ENCODE measurements at regions not wholly inside any gene's neighbourhood (a gene's known extent, or its start where the extent isn't known, plus 50 kb on each side); places are given as distances from the start of the nearest gene placed in this dataset.
"Not testable (repeated sequence)": the region's sequence is repeated elsewhere in the genome, so short reads cannot be mapped to it uniquely, and the experiment has no call there.

DNA sequence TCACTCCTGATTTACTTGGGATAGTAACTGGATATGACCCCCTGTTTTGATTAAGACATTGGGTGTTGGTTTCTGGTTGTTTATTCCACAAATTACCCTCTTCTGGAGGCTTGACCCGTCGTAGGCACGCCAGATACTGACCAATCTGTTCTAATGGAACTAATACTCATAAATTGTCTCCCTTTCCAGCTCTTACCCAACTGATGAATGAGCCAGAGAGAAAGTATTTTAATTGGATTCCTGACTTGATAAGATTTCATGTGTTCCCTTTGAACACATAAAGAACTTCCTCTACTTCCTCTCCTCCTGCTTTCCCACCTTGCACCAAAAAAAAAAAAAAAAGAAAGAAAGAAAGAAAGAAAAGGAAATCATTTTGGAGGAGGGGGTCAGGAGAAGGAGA lies 340.9 kb downstream of the PCNX1 start:
- BruUV-seq (replicated peaks): no TSS peak
- ATAC-seq: peak; percentile 86
- H3K4me3 ChIP-seq (ENCODE audit: low read length): no peak overlapping the region
- ChIA-PET POLR2A (ENCODE audit: unreplicated experiment) (no interaction called here), CTCF (no interaction called here)
- no peaks in the 10 kb centered on the region for H4K20me1 ChIP-seq (ENCODE audit: low read length)
- TF ChIP-seq, protein P1, sequence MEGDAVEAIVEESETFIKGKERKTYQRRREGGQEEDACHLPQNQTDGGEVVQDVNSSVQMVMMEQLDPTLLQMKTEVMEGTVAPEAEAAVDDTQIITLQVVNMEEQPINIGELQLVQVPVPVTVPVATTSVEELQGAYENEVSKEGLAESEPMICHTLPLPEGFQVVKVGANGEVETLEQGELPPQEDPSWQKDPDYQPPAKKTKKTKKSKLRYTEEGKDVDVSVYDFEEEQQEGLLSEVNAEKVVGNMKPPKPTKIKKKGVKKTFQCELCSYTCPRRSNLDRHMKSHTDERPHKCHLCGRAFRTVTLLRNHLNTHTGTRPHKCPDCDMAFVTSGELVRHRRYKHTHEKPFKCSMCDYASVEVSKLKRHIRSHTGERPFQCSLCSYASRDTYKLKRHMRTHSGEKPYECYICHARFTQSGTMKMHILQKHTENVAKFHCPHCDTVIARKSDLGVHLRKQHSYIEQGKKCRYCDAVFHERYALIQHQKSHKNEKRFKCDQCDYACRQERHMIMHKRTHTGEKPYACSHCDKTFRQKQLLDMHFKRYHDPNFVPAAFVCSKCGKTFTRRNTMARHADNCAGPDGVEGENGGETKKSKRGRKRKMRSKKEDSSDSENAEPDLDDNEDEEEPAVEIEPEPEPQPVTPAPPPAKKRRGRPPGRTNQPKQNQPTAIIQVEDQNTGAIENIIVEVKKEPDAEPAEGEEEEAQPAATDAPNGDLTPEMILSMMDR (conservative IDR thresholded peaks at IDR 0.05; ENCODE audit: low read depth, low read length): no peak
- TF ChIP-seq EZH2phosphoT487 (IDR thresholded peaks at IDR 0.05; ENCODE audit: borderline replicate concordance, low read length): no peak
- no peak for TF ChIP-seq EZH2 (IDR thresholded peaks at IDR 0.05; ENCODE audit: low read length, unreplicated experiment)
- H3K27me3 ChIP-seq (ENCODE audit: low read length): no peaks in the 10 kb centered on the region
- no peaks in the 10 kb centered on the region for H3K9me3 ChIP-seq (ENCODE audit: low read length)
- peak; percentile 71 for DNase-seq
- no peaks in the 10 kb centered on the region for H3K79me2 ChIP-seq (ENCODE audit: low read length)
- H3F3A ChIP-seq (ENCODE audit: low read length, unreplicated experiment): no peaks in the 10 kb centered on the region
- H3K27ac ChIP-seq (ENCODE audit: low read length): 0 out of 2 replicates have a peak overlapping the region, but pooled peaks have one; percentile 3
- H2AFZ ChIP-seq (ENCODE audit: low read length): peak overlapping the region; percentile 8
- H3K9me2 ChIP-seq (replicated peaks; ENCODE audit: low read length): no peaks in the 10 kb centered on the region
- intact Hi-C loops (cut with micrococcal nuclease): loop anchor here (1.0 kb wide), 1 partner anchor 105 kb away; no protein-coding TSS in a partner anchor
- no peaks in the 10 kb centered on the region for H3K36me3 ChIP-seq (ENCODE audit: low read depth, low read length)
- H3K4me1 ChIP-seq (ENCODE audit: insufficient read depth, low read length): peaks cover 13% of the 10 kb centered on the region
- H3K4me2 ChIP-seq (ENCODE audit: low read length): peak overlapping the region; percentile 16
- H3K9ac ChIP-seq (ENCODE audit: low read length): no peak overlapping the region

DNA sequence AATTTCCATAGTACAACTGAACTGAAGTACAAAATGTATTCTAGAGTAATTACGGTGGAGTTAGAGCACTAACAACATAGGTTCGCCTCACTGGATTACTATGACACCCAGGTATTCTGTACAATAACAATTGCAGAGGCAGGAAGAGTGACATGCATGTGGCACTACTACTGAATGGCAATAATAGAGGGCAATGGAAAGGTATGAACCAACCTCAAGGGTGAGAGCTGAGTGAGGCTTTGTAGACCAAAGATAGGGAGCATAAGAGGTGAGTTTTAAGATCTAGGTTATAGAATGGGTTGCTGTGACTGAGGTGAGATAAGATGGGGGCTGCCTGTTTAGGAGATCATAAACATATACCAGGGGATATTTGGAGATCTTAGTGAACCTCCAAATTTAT lies 343.1 kb downstream of the PCNX1 start:
- peaks cover 13% of the 10 kb centered on the region for H3K4me1 ChIP-seq (ENCODE audit: insufficient read depth, low read length)
- H3K36me3 ChIP-seq (ENCODE audit: low read depth, low read length): no peaks in the 10 kb centered on the region
- no peaks in the 10 kb centered on the region for H3K9me3 ChIP-seq (ENCODE audit: low read length)
- H3F3A ChIP-seq (ENCODE audit: low read length, unreplicated experiment): no peaks in the 10 kb centered on the region
- CTCF ChIA-PET: no interaction called here
- no peak overlapping the region for H3K27ac ChIP-seq (ENCODE audit: low read length)
- TF ChIP-seq EZH2phosphoT487 (IDR thresholded peaks at IDR 0.05; ENCODE audit: borderline replicate concordance, low read length) (no peak), EZH2 (IDR thresholded peaks at IDR 0.05; ENCODE audit: low read length, unreplicated experiment) (no peak)
- TF ChIP-seq, protein P1 (conservative IDR thresholded peaks at IDR 0.05; ENCODE audit: low read depth, low read length): no peak
- BruUV-seq (replicated peaks): no TSS peak
- intact Hi-C loops (cut with micrococcal nuclease): no loop called here
- no peak overlapping the region for H3K4me3 ChIP-seq (ENCODE audit: low read length)
- H3K9me2 ChIP-seq (replicated peaks; ENCODE audit: low read length): no peaks in the 10 kb centered on the region
- H4K20me1 ChIP-seq (ENCODE audit: low read length): no peaks in the 10 kb centered on the region
- POLR2A ChIA-PET (ENCODE audit: unreplicated experiment): no interaction called here
- no peaks in the 10 kb centered on the region for H3K27me3 ChIP-seq (ENCODE audit: low read length)
- no peak for DNase-seq
- H3K79me2 ChIP-seq (ENCODE audit: low read length): no peaks in the 10 kb centered on the region
- no peak overlapping the region for H3K4me2 ChIP-seq (ENCODE audit: low read length)
- H2AFZ ChIP-seq (ENCODE audit: low read length): no peak overlapping the region
- no peak for ATAC-seq
- no peak overlapping the region for H3K9ac ChIP-seq (ENCODE audit: low read length)

DNA sequence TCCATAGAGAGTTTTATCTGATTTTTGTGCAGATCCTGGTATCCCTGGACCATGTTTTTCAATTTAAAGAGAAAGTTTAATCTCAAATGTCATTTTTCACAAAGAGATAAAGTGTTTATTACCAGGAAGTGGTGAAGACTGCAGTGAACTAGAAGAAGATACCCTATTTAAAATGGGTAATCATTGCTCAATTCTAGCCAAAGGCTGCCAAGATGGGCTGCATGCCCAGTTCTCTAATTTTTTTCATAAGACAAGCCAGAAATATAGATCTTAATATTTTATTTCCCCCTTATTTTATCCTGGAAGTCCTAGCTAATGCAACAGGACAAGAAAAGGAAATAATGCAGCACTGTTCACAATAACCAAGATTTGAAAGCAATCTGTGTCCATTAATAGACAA lies 343.5 kb downstream of the PCNX1 start:
- Histone ChIP-seq H3K4me1 (ENCODE audit: insufficient read depth, low read length) (peaks cover 13% of the 10 kb centered on the region), H3K9me2 (replicated peaks; ENCODE audit: low read length) (no peaks in the 10 kb centered on the region), H3K4me2 (ENCODE audit: low read length) (no peak overlapping the region), H2AFZ (ENCODE audit: low read length) (no peak overlapping the region), H3K4me3 (ENCODE audit: low read length) (no peak overlapping the region), H3K36me3 (ENCODE audit: low read depth, low read length) (no peaks in the 10 kb centered on the region), H3K27me3 (ENCODE audit: low read length) (no peaks in the 10 kb centered on the region), H3K9me3 (ENCODE audit: low read length) (no peaks in the 10 kb centered on the region), H3K27ac (ENCODE audit: low read length) (no peak overlapping the region), H3K79me2 (ENCODE audit: low read length) (no peaks in the 10 kb centered on the region), H3K9ac (ENCODE audit: low read length) (no peak overlapping the region), H4K20me1 (ENCODE audit: low read length) (no peaks in the 10 kb centered on the region), H3F3A (ENCODE audit: low read length, unreplicated experiment) (no peaks in the 10 kb centered on the region)
- ATAC-seq: no peak
- intact Hi-C loops (cut with micrococcal nuclease): no loop called here
- no peak for DNase-seq
- BruUV-seq (replicated peaks): no TSS peak
- TF ChIP-seq, protein P1 (conservative IDR thresholded peaks at IDR 0.05; ENCODE audit: low read depth, low read length): no peak
- TF ChIP-seq EZH2 (IDR thresholded peaks at IDR 0.05; ENCODE audit: low read length, unreplicated experiment): no peak
- no peak for TF ChIP-seq EZH2phosphoT487 (IDR thresholded peaks at IDR 0.05; ENCODE audit: borderline replicate concordance, low read length)
- CTCF ChIA-PET: no interaction called here
- POLR2A ChIA-PET (ENCODE audit: unreplicated experiment): no interaction called here

DNA sequence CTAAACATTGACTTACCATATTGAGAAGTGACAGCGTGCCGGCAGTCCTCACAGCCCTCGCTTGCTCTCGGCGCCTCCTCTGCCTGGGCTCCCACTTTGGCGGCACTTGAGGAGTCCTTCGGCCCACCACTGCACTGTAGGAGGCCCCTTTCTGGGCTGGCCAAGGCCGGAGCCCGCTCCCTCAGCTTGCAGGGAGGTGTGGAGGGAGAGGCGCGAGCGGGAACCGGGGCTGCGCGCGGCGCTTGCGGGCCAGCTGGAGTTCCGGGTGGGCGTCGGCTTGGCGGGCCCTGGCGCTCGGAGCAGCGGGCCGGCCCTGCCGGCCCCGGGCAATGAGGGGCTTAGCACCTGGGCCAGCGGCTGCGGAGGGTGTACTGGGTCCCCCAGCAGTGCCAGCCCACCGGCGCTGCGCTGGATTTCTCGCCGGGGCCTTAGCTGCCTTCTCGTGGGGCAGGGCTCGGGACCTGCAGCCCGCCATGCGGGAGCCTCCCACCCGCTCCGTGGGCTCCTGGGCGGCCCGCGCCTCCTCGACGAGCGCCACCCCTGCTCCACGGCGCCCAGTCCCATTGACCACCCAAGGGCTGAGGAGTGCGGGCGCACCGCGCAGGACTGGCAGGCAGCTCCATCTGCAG lies 346.9 kb downstream of the PCNX1 start:
- H3K4me2 ChIP-seq (ENCODE audit: low read length); H3K4me1 ChIP-seq (ENCODE audit: insufficient read depth, low read length); CTCF ChIA-PET; H2AFZ ChIP-seq (ENCODE audit: low read length); H3K79me2 ChIP-seq (ENCODE audit: low read length); H4K20me1 ChIP-seq (ENCODE audit: low read length); BruUV-seq (replicated peaks); DNase-seq; H3K9me2 ChIP-seq (replicated peaks; ENCODE audit: low read length); H3K9me3 ChIP-seq (ENCODE audit: low read length); H3K27ac ChIP-seq (ENCODE audit: low read length); H3F3A ChIP-seq (ENCODE audit: low read length, unreplicated experiment); H3K36me3 ChIP-seq (ENCODE audit: low read depth, low read length); intact Hi-C loops (cut with micrococcal nuclease); H3K4me3 ChIP-seq (ENCODE audit: low read length); H3K9ac ChIP-seq (ENCODE audit: low read length); ATAC-seq; POLR2A ChIA-PET (ENCODE audit: unreplicated experiment); H3K27me3 ChIP-seq (ENCODE audit: low read length): not testable (repeated sequence)
